NCI-H1417 (cell line): ENCODE measurements at regions not wholly inside any gene's neighbourhood (a gene's known extent, or its start where the extent isn't known, plus 50 kb on each side); places are given as distances from the start of the nearest gene placed in this dataset.
"Not testable (repeated sequence)": the region's sequence is repeated elsewhere in the genome, so short reads cannot be mapped to it uniquely, and the experiment has no call there.

Experiments used
- DNase-seq, 3 experiments: peaks; one replicate each; lab custom pipeline; 2025; lab: John Stamatoyannopoulos, UW

GRCh38 chr7:127530148-127530547 is 55.2 kb downstream of the GCC1 start:
- no peak for DNase-seq

- DNase-seq = no peak
These were observed 57.8 kb downstream of the GCC1 start for GRCh38 chr7:127527561-127527960.

GRCh38 chr7:127525866-127526480 is 59.4 kb downstream of the GCC1 start:
- peak in 2 of 3 experiments; percentile 92 to 99 for DNase-seq

DNA sequence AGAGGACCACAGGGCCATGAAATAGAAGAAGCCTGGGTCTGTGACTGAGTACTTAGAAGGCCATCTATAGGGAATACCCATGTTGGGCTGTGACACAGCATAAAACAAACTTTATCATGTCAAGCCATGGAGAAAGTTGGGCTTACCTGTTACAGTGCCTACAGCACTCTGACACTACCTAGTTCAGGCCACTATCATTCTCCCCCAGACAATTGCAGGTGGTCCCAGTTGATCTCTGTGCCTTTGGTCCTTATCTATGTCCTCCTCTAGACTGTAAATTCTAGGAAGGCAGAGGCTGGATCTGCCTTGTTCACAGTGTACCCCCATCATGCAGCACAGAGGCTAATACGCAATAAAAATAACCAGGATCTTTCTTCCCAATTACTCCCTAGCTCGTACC is 69.1 kb downstream of the GCC1 start:
- DNase-seq = no peak

DNA sequence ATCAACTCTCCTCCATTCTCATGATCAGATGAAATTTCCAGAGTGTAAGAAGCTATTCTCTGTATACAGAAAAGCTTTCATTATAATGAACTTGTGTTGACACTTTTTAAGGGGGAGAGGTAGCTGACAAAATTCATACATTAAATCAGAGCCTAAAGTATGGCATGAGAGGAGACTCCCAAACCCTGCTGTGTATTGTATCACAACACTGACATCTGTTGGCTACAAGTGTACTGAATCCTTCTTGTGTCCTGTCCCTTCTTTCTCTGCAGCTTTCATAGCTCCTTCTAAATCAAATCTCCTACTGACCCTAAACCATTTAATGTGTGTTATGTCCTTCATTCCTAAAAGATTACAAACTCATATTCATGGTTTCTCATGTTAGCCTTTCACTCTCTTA is 70.9 kb downstream of the GCC1 start:
- peak; percentile 26 to 82 (median 55) for DNase-seq

- no peak for DNase-seq
These were observed 72.1 kb downstream of the GCC1 start for GRCh38 chr7:127513311-127513710.

DNA sequence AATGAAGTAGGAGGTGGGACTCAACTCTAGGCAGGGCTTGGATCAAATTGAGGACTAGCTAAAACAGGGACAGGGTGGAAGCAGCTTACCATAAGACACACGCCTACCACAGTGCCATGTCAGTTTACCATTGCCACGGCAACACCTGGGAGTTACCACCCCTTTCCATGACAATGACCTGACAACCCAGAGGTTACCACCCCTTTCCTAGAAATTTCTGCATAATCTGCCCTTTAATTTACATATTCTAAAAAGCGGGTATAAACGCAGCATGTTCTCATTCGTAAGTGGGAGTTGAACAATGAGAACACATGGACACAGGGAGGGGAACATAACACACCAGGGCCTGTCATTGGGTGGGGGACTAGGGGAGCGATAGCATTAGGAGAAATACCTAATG is 72.7 kb downstream of the GCC1 start:
- DNase-seq = no peak

GRCh38 chr7:127504715-127505114 is 80.7 kb downstream of the GCC1 start:
- peak in 1 of 3 experiments; percentile 26 for DNase-seq

DNA sequence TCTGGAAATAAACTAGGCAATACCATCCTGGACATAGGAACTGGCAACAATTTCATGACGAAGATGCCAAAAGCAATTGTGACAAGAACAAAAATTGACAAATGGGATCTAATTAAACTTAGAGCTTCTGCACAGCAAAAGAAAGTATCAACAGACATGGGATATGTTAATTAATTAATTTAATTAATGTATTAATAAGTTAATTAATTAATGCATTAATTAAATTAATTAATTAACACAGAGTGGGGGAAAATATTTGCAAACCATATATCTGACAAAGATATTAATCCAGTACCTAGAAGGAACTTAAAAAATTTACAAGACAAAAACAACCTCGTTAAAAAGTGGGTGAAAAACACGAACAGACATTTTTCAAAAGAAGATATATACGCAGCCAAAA is 83.6 kb downstream of the GCC1 start:
- no peak for DNase-seq

DNA sequence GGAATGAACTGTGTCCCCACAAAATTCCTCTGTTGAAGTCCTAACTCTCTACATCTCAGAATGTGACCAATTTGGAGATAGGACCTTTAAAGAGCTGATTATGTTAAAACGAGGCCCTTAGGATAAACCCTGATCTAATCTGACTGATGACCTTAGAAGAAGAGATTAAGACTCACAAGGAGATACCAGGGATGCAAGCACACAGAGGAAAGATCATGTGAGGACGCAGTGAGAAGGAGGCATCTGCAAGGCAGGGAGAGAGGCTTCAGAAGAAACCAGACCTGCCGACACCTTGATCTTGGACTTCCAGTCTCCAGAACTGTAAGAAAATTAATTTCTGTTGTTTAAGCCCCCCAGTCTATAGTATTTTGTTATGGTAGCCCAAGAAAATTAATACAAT is 94.9 kb upstream of the ZNF800 start:
- DNase-seq = no peak

GRCh38 chr7:127486654-127487053 is 94.1 kb upstream of the ZNF800 start:
- no peak for DNase-seq

- peak in 1 of 3 experiments; percentile 24 for DNase-seq
These were observed 93.0 kb upstream of the ZNF800 start for GRCh38 chr7:127485482-127485881.

DNA sequence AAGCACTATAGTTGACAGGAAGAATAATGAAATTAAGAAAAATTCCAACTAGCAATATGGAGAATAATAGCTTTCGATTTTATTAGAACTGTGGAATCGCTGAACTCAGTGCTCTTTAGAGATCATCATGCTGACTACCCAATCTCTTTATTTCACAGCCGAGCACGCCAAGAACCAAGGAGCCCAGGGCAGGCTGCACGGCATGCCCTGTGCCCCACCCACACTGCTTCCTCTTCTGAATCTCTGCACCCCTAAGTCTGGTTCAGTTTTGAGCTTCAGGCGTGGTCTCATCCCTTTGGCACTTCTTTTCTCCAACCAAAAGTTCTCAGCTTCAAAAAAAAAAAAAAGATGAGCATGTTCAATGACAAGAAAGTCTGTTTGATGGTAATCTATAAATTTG is 92.4 kb upstream of the ZNF800 start:
- no peak for DNase-seq

DNA sequence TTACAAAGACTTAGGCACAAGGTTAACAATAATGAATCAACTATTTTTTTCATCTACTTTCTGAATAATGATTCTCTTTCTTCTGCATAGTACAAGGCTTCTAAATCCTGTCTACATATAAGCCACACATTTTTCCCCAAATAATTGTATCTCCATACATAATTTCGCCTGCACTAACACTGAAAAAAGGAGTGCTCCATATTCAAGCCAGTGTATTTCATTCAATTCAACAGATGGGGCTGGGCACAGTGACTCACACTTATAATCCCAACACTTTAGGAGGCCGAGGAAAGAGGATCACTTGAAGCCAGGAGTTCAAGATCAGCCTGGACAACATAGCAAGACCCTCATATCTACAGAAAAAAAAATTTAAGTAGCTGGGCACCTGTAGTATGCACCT is 86.0 kb upstream of the ZNF800 start:
- no peak for DNase-seq

DNA sequence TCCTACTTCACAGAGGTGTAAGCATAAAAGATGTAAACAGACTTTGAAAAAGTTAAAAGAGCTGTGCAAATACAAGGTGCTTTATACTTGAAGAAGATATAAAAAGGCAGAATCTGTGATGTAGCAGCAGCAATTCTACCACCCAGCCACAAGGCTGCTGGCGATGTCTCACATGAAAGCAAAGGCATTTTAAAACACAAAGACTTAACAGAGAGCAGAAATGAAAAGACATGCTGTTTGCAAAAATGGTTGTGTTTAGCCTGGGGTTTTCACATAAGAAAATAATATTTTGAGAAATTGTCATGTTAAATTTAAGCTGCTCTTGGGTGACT is 85.5 kb upstream of the ZNF800 start:
- no peak for DNase-seq

DNA sequence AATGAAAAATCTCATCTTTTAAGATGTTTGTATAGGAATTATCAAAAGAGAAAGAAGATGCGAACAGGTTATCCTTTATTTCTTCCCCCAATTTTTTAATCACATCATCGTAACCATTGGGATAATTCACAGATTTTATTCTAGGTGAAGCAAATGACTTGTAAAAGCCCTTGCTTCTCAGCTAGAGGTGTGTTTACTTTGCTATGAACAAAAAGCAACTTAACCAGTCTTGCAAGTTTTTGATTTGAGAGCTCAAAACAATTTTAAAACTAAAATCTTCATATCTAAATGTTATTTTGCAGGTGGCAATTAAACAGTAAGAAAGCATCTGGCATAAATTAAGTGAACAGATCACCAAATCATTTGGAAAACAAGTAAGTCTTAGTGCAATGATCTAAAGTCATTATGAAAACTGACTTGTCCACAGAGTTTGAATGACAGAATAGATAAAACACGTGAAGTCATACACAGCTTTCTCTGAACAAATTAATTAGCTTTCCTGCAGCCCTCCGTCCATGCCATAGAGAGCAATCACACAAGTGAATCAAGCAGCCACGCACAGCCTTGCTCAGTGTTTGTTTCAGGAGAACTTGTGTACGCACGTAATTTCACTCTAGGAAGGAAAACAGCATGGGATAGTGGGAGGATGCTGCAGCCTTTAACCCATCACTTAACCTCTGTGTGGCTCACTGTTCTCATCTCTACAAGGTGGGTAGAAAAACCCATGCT is 85.0 kb upstream of the ZNF800 start:
- DNase-seq = peak in 2 of 3 experiments; percentile 61 to 87

DNA sequence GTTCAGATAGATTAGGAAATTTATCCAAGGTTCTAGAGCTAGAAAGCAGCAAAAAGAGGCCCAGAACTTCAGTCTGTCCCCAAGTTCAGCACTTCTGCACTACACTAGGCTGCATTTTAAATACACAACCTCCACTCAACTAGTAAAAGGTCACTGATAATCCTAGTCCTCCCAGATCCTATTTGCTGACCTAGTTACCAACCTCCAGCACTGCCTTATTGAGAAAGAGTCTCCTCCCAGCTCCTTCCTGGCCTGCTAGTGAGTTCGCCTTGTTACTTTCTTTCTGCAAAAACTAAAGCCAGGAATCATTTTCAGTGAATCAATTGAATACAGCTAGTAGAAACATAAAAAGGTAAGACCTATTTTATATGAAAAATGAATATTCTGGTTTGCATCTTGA is 84.1 kb upstream of the ZNF800 start:
- DNase-seq = peak in 1 of 3 experiments; percentile 33

GRCh38 chr7:127474457-127474856 is 81.9 kb upstream of the ZNF800 start:
- DNase-seq = no peak

DNA sequence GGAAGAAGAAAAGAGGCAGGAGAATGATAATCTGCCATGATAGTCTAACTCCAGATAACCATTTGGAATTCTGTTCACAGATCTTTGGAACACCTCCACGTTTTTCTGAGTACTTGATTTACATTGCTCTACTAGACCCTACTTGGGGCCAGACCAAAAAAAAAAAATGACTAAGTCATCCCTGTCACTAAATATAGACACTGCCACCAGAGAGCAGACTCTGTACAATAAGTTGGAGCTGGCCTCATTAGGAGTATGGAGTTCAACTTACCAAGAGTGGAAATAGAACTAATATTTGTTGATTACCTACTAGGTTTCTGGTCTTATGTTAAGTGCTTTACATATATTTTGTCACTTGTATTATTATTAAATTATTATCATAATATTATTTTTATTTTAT is 80.9 kb upstream of the ZNF800 start:
- DNase-seq = peak in 1 of 3 experiments; percentile 19

- no peak for DNase-seq
These were observed 67.6 kb upstream of the ZNF800 start for GRCh38 chr7:127460077-127460476.

- DNase-seq = not testable (repeated sequence)
These were observed 58.8 kb upstream of the ZNF800 start for GRCh38 chr7:127451258-127451657.

DNA sequence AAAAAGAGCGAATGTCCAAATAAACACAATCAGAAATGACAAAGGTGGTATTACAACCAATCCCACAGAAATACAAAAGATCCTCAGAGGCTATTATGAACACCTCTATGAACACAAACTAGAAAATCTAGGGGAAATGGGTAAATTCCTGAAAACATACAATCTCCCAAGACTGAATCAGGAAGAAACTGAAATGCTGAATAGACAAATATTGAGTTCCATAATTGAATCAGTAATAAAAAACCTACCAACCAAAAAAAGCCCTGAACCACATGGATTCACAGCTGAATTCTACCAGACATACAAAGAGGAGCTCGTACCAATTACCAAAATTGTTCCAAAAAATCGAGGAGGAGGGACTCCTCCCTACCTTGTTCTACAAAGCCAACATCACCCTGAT is 56.1 kb upstream of the ZNF800 start:
- DNase-seq = no peak

DNA sequence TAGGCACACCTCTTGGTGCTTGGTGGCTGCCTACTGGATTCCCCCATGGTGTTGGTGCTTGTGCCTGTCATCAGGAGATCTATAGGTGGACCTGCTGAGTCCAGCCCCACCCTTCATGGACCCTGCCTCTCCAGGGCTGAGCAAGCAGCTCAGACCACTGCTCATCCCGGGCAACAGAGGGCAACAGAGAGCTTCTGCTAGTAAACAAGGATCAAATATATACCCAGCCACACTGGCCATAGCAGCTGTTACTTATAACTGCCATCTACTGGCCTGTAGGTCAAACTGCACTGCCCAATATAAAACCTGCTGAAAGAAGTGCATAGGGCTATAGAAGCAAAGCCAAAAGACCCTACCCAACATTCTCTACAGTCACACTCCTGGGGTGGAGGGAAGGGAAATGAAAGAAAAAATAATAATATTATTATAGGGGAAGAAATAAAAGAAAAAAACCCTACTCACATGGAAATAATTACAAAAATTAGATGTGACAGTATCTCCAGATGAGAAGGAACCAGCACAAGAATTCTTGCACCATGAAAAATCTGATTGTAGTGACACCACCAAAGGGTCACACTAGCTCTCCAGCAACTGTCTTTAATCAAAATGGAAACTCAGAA is 54.9 kb upstream of the ZNF800 start:
- peak in 2 of 3 experiments; percentile 11 to 45 for DNase-seq
